Trophoblast cell (in vitro differentiated cells and primary cell): ENCODE measurements at regions not wholly inside any gene's neighbourhood (a gene's known extent, or its start where the extent isn't known, plus 50 kb on each side); places are given as distances from the start of the nearest gene placed in this dataset.
"Not testable (repeated sequence)": the region's sequence is repeated elsewhere in the genome, so short reads cannot be mapped to it uniquely, and the experiment has no call there.

Source experiments
- DNase-seq, 2 donors: peaks; one replicate each; pipeline ENCODE4 v3.0.0-alpha.2; 2016
- H2AFZ ChIP-seq: 2 replicates; pipeline ENCODE4 v1.6.1; 2013; ENCODE audit warnings: low read length, moderate library complexity, mild to moderate bottlenecking; ENCODE audit not compliant: insufficient read depth, poor library complexity
- H2AK5ac ChIP-seq: 2 replicates; pipeline ENCODE4 v1.6.1; 2013; ENCODE audit warnings: mild to moderate bottlenecking, low read length
- H2BK120ac ChIP-seq: 2 replicates; pipeline ENCODE4 v1.6.1; 2013; ENCODE audit warnings: low read length, mild to moderate bottlenecking, moderate library complexity; ENCODE audit not compliant: insufficient read depth, poor library complexity
- H2BK12ac ChIP-seq: 2 replicates; pipeline ENCODE4 v1.6.1; 2013; ENCODE audit warnings: mild to moderate bottlenecking, low read length, moderate library complexity
- H2BK5ac ChIP-seq: 2 replicates; pipeline ENCODE4 v1.6.1; 2013; ENCODE audit warnings: low read length, low read depth, moderate library complexity, mild to moderate bottlenecking; ENCODE audit not compliant: poor library complexity
- H3K14ac ChIP-seq: 2 replicates; pipeline ENCODE4 v1.6.1; 2013; ENCODE audit warnings: mild to moderate bottlenecking, low read length
- H3K18ac ChIP-seq: 2 replicates; pipeline ENCODE4 v1.6.1; 2013; ENCODE audit warnings: mild to moderate bottlenecking, low read length
- H3K23ac ChIP-seq: 2 replicates; pipeline ENCODE4 v1.6.1; 2013; ENCODE audit warnings: low read length
- H3K27ac ChIP-seq: 2 replicates; pipeline ENCODE4 v1.5.1; 2013; ENCODE audit warnings: low read depth, mild to moderate bottlenecking, inconsistent platforms, low read length, moderate library complexity
- H3K27me3 ChIP-seq: 2 replicates; pipeline ENCODE4 v1.6.1; 2013; ENCODE audit warnings: inconsistent platforms, mild to moderate bottlenecking, low read length, moderate library complexity; ENCODE audit not compliant: insufficient read depth
- H3K36me3 ChIP-seq, 2 experiments: 1 replicate in 1 of 2; 2 replicates in 1 of 2; pipeline ENCODE4 v1.6.1; 2013; ENCODE audit warnings: low read length in 2 of 2, mild to moderate bottlenecking in 2 of 2, moderate library complexity in 1 of 2; ENCODE audit not compliant: insufficient read depth in 2 of 2, control insufficient read depth in 1 of 2
- H3K4ac ChIP-seq: 2 replicates; pipeline ENCODE4 v1.6.1; 2013; ENCODE audit warnings: low read depth, mild to moderate bottlenecking, low read length, moderate library complexity
- H3K4me1 ChIP-seq, 2 experiments: 1 replicate in 1 of 2; 2 replicates in 1 of 2; pipeline ENCODE4 v1.6.1; 2013; ENCODE audit warnings: low read length in 2 of 2, mild to moderate bottlenecking in 2 of 2, moderate library complexity in 1 of 2; ENCODE audit not compliant: insufficient read depth in 2 of 2, control insufficient read depth in 1 of 2
- H3K4me2 ChIP-seq: 2 replicates; pipeline ENCODE4 v1.6.1; 2013; ENCODE audit warnings: inconsistent platforms, mild to moderate bottlenecking, low read length, moderate library complexity
- H3K4me3 ChIP-seq: 2 replicates; pipeline ENCODE4 v1.5.1; 2013; ENCODE audit warnings: mild to moderate bottlenecking, low read depth, low read length, inconsistent platforms
- H3K79me1 ChIP-seq: one replicate; pipeline ENCODE4 v1.6.1; 2013; ENCODE audit warnings: low read length
- H3K79me2 ChIP-seq: 2 replicates; pipeline ENCODE4 v1.6.1; 2013; ENCODE audit warnings: low read length, mild to moderate bottlenecking; ENCODE audit not compliant: control insufficient read depth, insufficient read depth, poor library complexity
- H3K9ac ChIP-seq: 2 replicates; pipeline ENCODE4 v1.6.1; 2013; ENCODE audit warnings: mild to moderate bottlenecking, low read length
- H3K9me3 ChIP-seq: 2 replicates; pipeline ENCODE4 v1.6.1; 2013; ENCODE audit warnings: low read depth, mild to moderate bottlenecking, control low read depth, inconsistent platforms, low read length; ENCODE audit not compliant: insufficient read depth
- H4K12ac ChIP-seq: 2 replicates; pipeline ENCODE4 v1.6.1; 2013; ENCODE audit warnings: low read depth, mild to moderate bottlenecking, low read length, moderate library complexity
- H4K8ac ChIP-seq: 2 replicates; pipeline ENCODE4 v1.6.1; 2013; ENCODE audit warnings: low read depth, mild to moderate bottlenecking, low read length, moderate library complexity
- H4K91ac ChIP-seq: one replicate; pipeline ENCODE4 v1.6.1; 2013; ENCODE audit warnings: low read depth, mild to moderate bottlenecking, low read length, moderate library complexity
- whole genome bisulfite sequencing: extraction: QIAGEN DNeasy Blood & Tissue Kit; methylation state at CpG from one replicate; pipeline ENCODE4 v1.1.7; 2013; ENCODE audit warnings: missing lambda C conversion rate; ENCODE audit not compliant: insufficient read length, insufficient coverage; ENCODE audit errors: extremely low coverage; 5-methylcytosine and 5-hydroxymethylcytosine counted together

- not testable (repeated sequence) for H2BK120ac ChIP-seq, DNase-seq, H3K36me3 ChIP-seq, H3K23ac ChIP-seq, H3K27ac ChIP-seq, H3K79me1 ChIP-seq, H3K4me1 ChIP-seq, H4K91ac ChIP-seq, H2AFZ ChIP-seq, H3K9me3 ChIP-seq, H2BK5ac ChIP-seq, H3K79me2 ChIP-seq, H3K18ac ChIP-seq, H3K27me3 ChIP-seq, H3K4ac ChIP-seq, H4K12ac ChIP-seq, H4K8ac ChIP-seq, H2BK12ac ChIP-seq, H3K9ac ChIP-seq, H3K4me3 ChIP-seq, H2AK5ac ChIP-seq, H3K14ac ChIP-seq, H3K4me2 ChIP-seq
- WGBS: no CpG with 5 or more reads among the region's 1 CpG
Observed at GRCh38 chr15:58323321-58323720, 108.5 kb upstream of the LIPC start.

GRCh38 chr15:58324533-58324932 lies 107.3 kb upstream of the LIPC start:
- H3K79me2 ChIP-seq: no peaks in the 10 kb centered on the region
- no peak overlapping the region for H3K18ac ChIP-seq
- no peak for DNase-seq
- H3K4me1 ChIP-seq: no peaks in the 10 kb centered on the region
- H2BK5ac ChIP-seq: no peak overlapping the region
- no peak overlapping the region for H3K14ac ChIP-seq
- H3K4me2 ChIP-seq: no peak overlapping the region
- no peak overlapping the region for H3K4me3 ChIP-seq
- no peak overlapping the region for H2AK5ac ChIP-seq
- no peak overlapping the region for H3K4ac ChIP-seq
- no peak overlapping the region for H3K27ac ChIP-seq
- H3K9ac ChIP-seq: no peak overlapping the region
- no peaks in the 10 kb centered on the region for H3K9me3 ChIP-seq
- no peaks in the 10 kb centered on the region for H3K79me1 ChIP-seq
- no peak overlapping the region for H3K23ac ChIP-seq
- H2AFZ ChIP-seq: no peak overlapping the region
- H2BK120ac ChIP-seq: no peak overlapping the region
- no peaks in the 10 kb centered on the region for H3K36me3 ChIP-seq
- no peaks in the 10 kb centered on the region for H3K27me3 ChIP-seq
- no peak overlapping the region for H2BK12ac ChIP-seq
- H4K8ac ChIP-seq: no peak overlapping the region
- no peak overlapping the region for H4K12ac ChIP-seq
- H4K91ac ChIP-seq: no peak overlapping the region

- Histone ChIP-seq H2AK5ac (no peak overlapping the region), H2BK5ac (no peak overlapping the region), H3K4me1 (peaks cover 20% of the 10 kb centered on the region in 2 experiments), H3K18ac (no peak overlapping the region), H4K8ac (no peak overlapping the region), H3K23ac (no peak overlapping the region), H3K4me2 (no peak overlapping the region), H2BK12ac (no peak overlapping the region), H3K27me3 (no peaks in the 10 kb centered on the region), H2BK120ac (no peak overlapping the region), H3K9ac (no peak overlapping the region), H3K9me3 (no peaks in the 10 kb centered on the region), H3K79me2 (no peaks in the 10 kb centered on the region), H3K36me3 (no peaks in the 10 kb centered on the region), H4K12ac (no peak overlapping the region), H3K27ac (no peak overlapping the region), H3K14ac (no peak overlapping the region), H3K4me3 (no peak overlapping the region), H2AFZ (no peak overlapping the region), H3K79me1 (peaks cover 24% of the 10 kb centered on the region), H4K91ac (no peak overlapping the region), H3K4ac (no peak overlapping the region)
- no peak for DNase-seq
- no CpG with 5 or more reads among the region's 1 CpG for WGBS
Observed at GRCh38 chr15:58327958-58328357, 103.8 kb upstream of the LIPC start.

- H3K79me2 ChIP-seq: no peaks in the 10 kb centered on the region
- no peak overlapping the region for H2BK12ac ChIP-seq
- no peak overlapping the region for H3K4me3 ChIP-seq
- no peak overlapping the region for H3K4me2 ChIP-seq
- H3K23ac ChIP-seq: no peak overlapping the region
- no peak overlapping the region for H2AK5ac ChIP-seq
- no peaks in the 10 kb centered on the region for H3K27me3 ChIP-seq
- H2AFZ ChIP-seq: no peak overlapping the region
- H3K9me3 ChIP-seq: no peaks in the 10 kb centered on the region
- H3K27ac ChIP-seq: no peak overlapping the region
- no peak overlapping the region for H4K8ac ChIP-seq
- H3K14ac ChIP-seq: no peak overlapping the region
- no peak overlapping the region for H2BK5ac ChIP-seq
- WGBS: no CpG with 5 or more reads among the region's 2 CpGs
- no peak overlapping the region for H3K9ac ChIP-seq
- peaks cover 20 to 25% of the 10 kb centered on the region in 2 experiments for H3K4me1 ChIP-seq
- no peak overlapping the region for H3K18ac ChIP-seq
- H2BK120ac ChIP-seq: no peak overlapping the region
- no peak overlapping the region for H3K4ac ChIP-seq
- H4K12ac ChIP-seq: no peak overlapping the region
- no peak for DNase-seq
- no peaks in the 10 kb centered on the region for H3K36me3 ChIP-seq
- H4K91ac ChIP-seq: no peak overlapping the region
- peaks cover 31% of the 10 kb centered on the region for H3K79me1 ChIP-seq
Observed at GRCh38 chr15:58329211-58329610, 102.6 kb upstream of the LIPC start.
